OCI-LY3 (cell line): ENCODE measurements at regions not wholly inside any gene's neighbourhood (a gene's known extent, or its start where the extent isn't known, plus 50 kb on each side); places are given as distances from the start of the nearest gene placed in this dataset.
A peak's percentile ranks its signal among the peaks of the same experiment; 100 is the strongest.

Experiments
- H2AFZ ChIP-seq: fragments of 200-600, 300-600 bp; shearing (Covaris generic); 2 replicates; pipeline ENCODE4 v1.6.0; 2014; ENCODE audit warnings: antibody characterized with exemption, low read depth, low read length
- H3K27ac ChIP-seq: fragments of 200-600, 300-600 bp; sonication (generic); 2 replicates; pipeline ENCODE4 v1.5.1; 2014; ENCODE audit warnings: mild to moderate bottlenecking, low read length, moderate library complexity, mixed read lengths
- H3K27me3 ChIP-seq: fragments of 200-600, 300-600 bp; sonication (generic); 2 replicates; pipeline ENCODE4 v1.6.1; 2014; ENCODE audit warnings: low read depth, low read length, mixed read lengths
- H3K36me3 ChIP-seq: fragments of 200-600, 300-600 bp; sonication (generic); replicated peaks from 2 replicates; pipeline ENCODE3; 2014; ENCODE audit warnings: low read depth, low read length, mixed read lengths
- H3K4me1 ChIP-seq: fragments of 300-600, 200-600 bp; sonication (generic); 2 replicates; pipeline ENCODE4 v1.6.1; 2014; ENCODE audit warnings: low read length, mixed read lengths
- H3K4me2 ChIP-seq: fragments of 200-600, 300-600 bp; sonication (generic); 2 replicates; pipeline ENCODE4 v1.6.1; 2014; ENCODE audit warnings: low read length, mixed read lengths
- H3K4me3 ChIP-seq: fragments of 300-600, 200-600 bp; sonication (generic); 2 replicates; pipeline ENCODE4 v1.5.1; 2014; ENCODE audit warnings: antibody characterized with exemption, mild to moderate bottlenecking, low read length, moderate library complexity
- H3K79me2 ChIP-seq: fragments of 300-600, 200-600 bp; shearing (Covaris generic); 2 replicates; pipeline ENCODE4 v1.6.1; 2014; ENCODE audit warnings: mild to moderate bottlenecking, low read length, mixed read lengths
- H3K9ac ChIP-seq: fragments of 300-600, 200-600 bp; shearing (Covaris generic); 2 replicates; pipeline ENCODE4 v1.6.0; 2014; ENCODE audit warnings: mild to moderate bottlenecking, low read length, moderate library complexity
- H3K9me3 ChIP-seq: fragments of 200-600, 300-600 bp; shearing (Covaris generic); 2 replicates; pipeline ENCODE4 v1.6.1; 2014; ENCODE audit warnings: low read length, mixed read lengths; ENCODE audit not compliant: insufficient read depth
- H4K20me1 ChIP-seq: fragments of 200-600, 300-600 bp; sonication (generic); 2 replicates; pipeline ENCODE4 v1.6.1; 2016; ENCODE audit warnings: low read length, mixed read lengths; ENCODE audit not compliant: insufficient read depth
- EZH2phosphoT487 ChIP-seq: fragments of 200-600 bp; shearing (Covaris generic); IDR thresholded peaks from 2 replicates; pipeline ENCODE4 v1.6.1; 2018; ENCODE audit warnings: antibody characterized with exemption, mixed run types, low read depth
- TF ChIP-seq, protein P1 (sequence below): fragments of 200-600, 300-600 bp; sonication (generic); IDR thresholded peaks from 2 replicates; pipeline ENCODE4 v1.5.1; 2014; ENCODE audit warnings: antibody characterized with exemption, low read length, low read depth

DNA sequence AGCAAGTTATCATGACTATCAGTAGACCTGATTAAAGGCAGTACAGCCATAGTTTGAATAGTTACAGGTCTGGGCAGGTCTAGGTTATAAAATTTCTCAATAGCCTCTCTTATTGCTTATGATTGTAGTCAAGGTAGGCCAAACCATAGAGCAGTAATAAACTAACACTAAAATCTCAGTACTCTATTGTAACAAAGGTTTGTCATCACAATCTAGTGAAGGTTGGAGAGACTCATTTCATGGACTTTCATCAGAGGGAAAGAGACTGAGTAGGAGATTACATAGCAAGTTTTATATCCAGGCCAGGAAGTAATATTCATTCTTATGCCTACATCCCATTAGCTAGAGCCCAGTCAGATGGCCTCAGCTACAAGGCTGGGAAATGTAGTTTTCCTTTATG lies 141.0 kb downstream of the ASB9 start:
- H3K4me1 ChIP-seq: peaks cover 5% of the 10 kb centered on the region; the same call in 1 of the 2 replicates
- no peak overlapping the region for H3K4me2 ChIP-seq
- no peaks in the 10 kb centered on the region for H3K27me3 ChIP-seq
- no peaks in the 10 kb centered on the region for H3K9me3 ChIP-seq
- no peak overlapping the region for H2AFZ ChIP-seq
- H3K27ac ChIP-seq: no peak overlapping the region
- H3K4me3 ChIP-seq: no peak overlapping the region
- no peak overlapping the region for H3K9ac ChIP-seq
- no peaks in the 10 kb centered on the region for H3K36me3 ChIP-seq
- no peak for TF ChIP-seq EZH2phosphoT487
- TF ChIP-seq, protein P1, sequence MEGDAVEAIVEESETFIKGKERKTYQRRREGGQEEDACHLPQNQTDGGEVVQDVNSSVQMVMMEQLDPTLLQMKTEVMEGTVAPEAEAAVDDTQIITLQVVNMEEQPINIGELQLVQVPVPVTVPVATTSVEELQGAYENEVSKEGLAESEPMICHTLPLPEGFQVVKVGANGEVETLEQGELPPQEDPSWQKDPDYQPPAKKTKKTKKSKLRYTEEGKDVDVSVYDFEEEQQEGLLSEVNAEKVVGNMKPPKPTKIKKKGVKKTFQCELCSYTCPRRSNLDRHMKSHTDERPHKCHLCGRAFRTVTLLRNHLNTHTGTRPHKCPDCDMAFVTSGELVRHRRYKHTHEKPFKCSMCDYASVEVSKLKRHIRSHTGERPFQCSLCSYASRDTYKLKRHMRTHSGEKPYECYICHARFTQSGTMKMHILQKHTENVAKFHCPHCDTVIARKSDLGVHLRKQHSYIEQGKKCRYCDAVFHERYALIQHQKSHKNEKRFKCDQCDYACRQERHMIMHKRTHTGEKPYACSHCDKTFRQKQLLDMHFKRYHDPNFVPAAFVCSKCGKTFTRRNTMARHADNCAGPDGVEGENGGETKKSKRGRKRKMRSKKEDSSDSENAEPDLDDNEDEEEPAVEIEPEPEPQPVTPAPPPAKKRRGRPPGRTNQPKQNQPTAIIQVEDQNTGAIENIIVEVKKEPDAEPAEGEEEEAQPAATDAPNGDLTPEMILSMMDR: no peak
- H4K20me1 ChIP-seq: no peaks in the 10 kb centered on the region
- no peaks in the 10 kb centered on the region for H3K79me2 ChIP-seq

DNA sequence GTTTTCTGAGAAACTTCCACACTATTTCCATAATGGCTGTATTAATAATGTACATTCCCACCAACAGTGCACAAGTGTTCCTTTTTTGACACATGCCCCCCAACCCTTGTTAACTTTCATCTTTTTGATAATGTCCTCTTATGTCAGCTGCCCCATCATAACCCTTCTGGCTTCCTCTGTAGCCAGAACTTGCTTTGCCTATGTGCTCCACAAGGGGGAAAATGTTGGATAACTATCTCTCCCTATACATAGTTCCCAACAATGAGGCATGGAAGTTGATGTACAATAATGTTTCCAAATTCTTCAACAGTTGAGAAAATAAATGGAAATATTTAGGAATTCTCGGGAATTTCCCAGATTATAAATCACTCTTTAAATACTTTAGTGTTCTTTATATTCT lies 142.9 kb downstream of the ASB9 start:
- Histone ChIP-seq H3K27ac (no peak overlapping the region), H3K36me3 (no peaks in the 10 kb centered on the region), H3K79me2 (no peaks in the 10 kb centered on the region), H3K4me1 (peaks cover 5% of the 10 kb centered on the region; the same call in 1 of the 2 replicates), H3K9ac (no peak overlapping the region), H4K20me1 (no peaks in the 10 kb centered on the region), H3K4me2 (no peak overlapping the region), H3K27me3 (no peaks in the 10 kb centered on the region), H3K4me3 (no peak overlapping the region), H2AFZ (no peak overlapping the region), H3K9me3 (no peaks in the 10 kb centered on the region)
- no peak for TF ChIP-seq EZH2phosphoT487
- TF ChIP-seq, protein P1: no peak

DNA sequence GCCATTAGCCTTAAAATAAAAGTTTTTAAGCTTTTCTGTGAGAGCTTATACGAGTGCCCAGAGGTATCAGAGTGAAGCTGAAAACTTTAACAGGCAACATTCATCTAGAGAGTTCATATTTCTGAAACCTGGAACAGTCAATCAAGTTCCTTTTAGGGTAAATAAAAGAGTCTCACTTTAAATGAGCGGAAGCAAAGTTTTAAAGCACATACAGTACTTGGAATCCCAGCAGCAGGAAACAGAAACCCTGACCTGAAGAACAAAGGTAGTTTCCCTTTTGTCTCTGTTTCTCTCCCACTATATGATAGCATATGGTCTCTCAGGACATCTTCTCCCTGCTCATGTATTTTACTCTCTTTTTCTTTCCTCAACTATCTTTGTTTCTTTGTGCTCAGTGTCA lies 153.0 kb downstream of the ASB9 start:
- no peaks in the 10 kb centered on the region for H4K20me1 ChIP-seq
- no peak overlapping the region for H3K4me3 ChIP-seq
- H3K27ac ChIP-seq: no peak overlapping the region
- no peaks in the 10 kb centered on the region for H3K79me2 ChIP-seq
- H2AFZ ChIP-seq: no peak overlapping the region
- H3K36me3 ChIP-seq: no peaks in the 10 kb centered on the region
- no peak overlapping the region for H3K4me2 ChIP-seq
- H3K27me3 ChIP-seq: no peaks in the 10 kb centered on the region
- no peaks in the 10 kb centered on the region for H3K9me3 ChIP-seq
- peaks cover 15% of the 10 kb centered on the region for H3K4me1 ChIP-seq
- TF ChIP-seq, protein P1: no peak
- TF ChIP-seq EZH2phosphoT487: no peak
- H3K9ac ChIP-seq: no peak overlapping the region

DNA sequence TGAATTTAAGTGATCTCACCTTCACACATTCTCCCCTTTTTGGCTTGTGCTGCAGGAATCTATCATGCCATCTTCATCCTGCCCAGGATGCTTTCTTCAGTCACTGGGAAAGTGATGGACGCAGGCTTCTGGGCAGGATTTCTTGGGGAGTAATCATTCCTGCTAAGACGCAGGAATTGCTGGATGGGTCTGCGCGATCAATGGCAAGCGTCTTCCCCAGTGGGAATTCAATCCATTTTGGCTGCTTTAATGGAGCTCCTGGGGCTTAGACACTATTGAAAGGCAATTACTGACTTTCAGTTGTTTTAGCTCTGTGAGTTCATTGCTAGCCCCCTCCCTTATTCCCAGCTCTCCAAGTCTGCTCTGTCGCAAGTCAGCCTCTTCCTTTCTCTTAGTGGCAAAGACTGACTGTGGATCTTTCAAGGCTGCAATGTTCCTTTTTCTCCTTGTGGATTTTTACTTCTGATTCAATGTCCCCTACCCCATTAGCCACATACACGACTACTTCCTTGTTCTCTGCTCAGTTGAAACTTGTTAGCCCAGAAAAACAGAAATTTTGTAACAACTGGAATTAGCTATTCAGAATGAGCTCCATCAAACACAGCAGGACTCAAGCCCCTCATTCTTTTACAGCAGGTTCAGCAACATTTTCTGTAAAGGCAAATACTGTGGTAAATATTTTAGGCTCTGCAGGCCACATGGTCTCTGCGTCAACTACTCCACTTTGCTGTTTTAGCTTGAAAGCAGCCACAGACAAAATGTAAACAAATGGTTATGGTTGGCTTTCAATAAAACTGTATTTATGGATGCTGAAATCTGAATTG lies 154.9 kb downstream of the ASB9 start:
- no peaks in the 10 kb centered on the region for H3K27me3 ChIP-seq
- H3K27ac ChIP-seq: no peak overlapping the region
- H3K9ac ChIP-seq: no peak overlapping the region
- TF ChIP-seq, protein P1: no peak
- no peak for TF ChIP-seq EZH2phosphoT487
- H4K20me1 ChIP-seq: no peaks in the 10 kb centered on the region
- peak overlapping the region; percentile 16; the same call in 1 of the 2 replicates for H3K4me2 ChIP-seq
- no peaks in the 10 kb centered on the region for H3K9me3 ChIP-seq
- H3K79me2 ChIP-seq: no peaks in the 10 kb centered on the region
- peaks cover 15% of the 10 kb centered on the region for H3K4me1 ChIP-seq
- no peak overlapping the region for H3K4me3 ChIP-seq
- H3K36me3 ChIP-seq: no peaks in the 10 kb centered on the region
- H2AFZ ChIP-seq: 0 out of 2 replicates have a peak overlapping the region, but pooled peaks have one; percentile 13
